HEK293 (cell line): ENCODE measurements at regions not wholly inside any gene's neighbourhood (a gene's known extent, or its start where the extent isn't known, plus 50 kb on each side); places are given as distances from the start of the nearest gene placed in this dataset.

ENCODE experiments used
- CTCF ChIA-PET: fragments of 350-600 bp; formaldehyde crosslinking; extraction: SDS; loops from one replicate; lab custom pipeline; 2021; ENCODE audit warnings: antibody characterized with exemption; lab: Yijun Ruan, JAX
- POLR2A ChIA-PET: fragments of 300-600 bp; formaldehyde crosslinking; extraction: SDS; loops from one replicate; lab custom pipeline; 2020; ENCODE audit warnings: antibody characterized with exemption, inconsistent platforms; lab: Yijun Ruan, JAX
- H3K27ac ChIP-seq: fragments of 200-500 bp; sonication (Bioruptor generic); 2 replicates; pipeline ENCODE4 v1.5.1; 2014; ENCODE audit warnings: low read depth, low read length, control low read depth, inconsistent platforms; ENCODE audit errors: extremely low read depth
- H3K36me3 ChIP-seq, 2 experiments: fragments of 200-500 bp in 1 of 2; sonication (Bioruptor generic) in 1 of 2; 1 replicate in 1 of 2; 2 replicates in 1 of 2; pipeline ENCODE4 v1.5.1; 2014 to 2017; ENCODE audit warnings: inconsistent platforms in 2 of 2, low read length in 2 of 2; ENCODE audit not compliant: control insufficient read depth in 2 of 2, insufficient read depth in 1 of 2
- H3K4me1 ChIP-seq: fragments of 200-500 bp; sonication (Bioruptor generic); 2 replicates; pipeline ENCODE4 v1.5.1; 2014; ENCODE audit warnings: mild to moderate bottlenecking, low read length, inconsistent platforms; ENCODE audit not compliant: control insufficient read depth, insufficient read depth
- H3K4me3 ChIP-seq: 2 replicates; pipeline ENCODE4 v1.5.1; 2011; ENCODE audit warnings: low read depth, mild to moderate bottlenecking, control low read depth, low read length, moderate library complexity
- H3K9me3 ChIP-seq: fragments of 200-500 bp; sonication (Bioruptor generic); 2 replicates; pipeline ENCODE4 v1.5.1; 2014; ENCODE audit warnings: low read depth, low read length, inconsistent platforms; ENCODE audit not compliant: control insufficient read depth, insufficient read depth
- KLF1 ChIP-seq: fragments of 450-650 bp; formaldehyde crosslinking; IDR thresholded peaks from 2 replicates; pipeline ENCODE4 v1.5.1; 2016; ENCODE audit warnings: missing biosample characterization, missing genetic modification characterization
- KLF16 ChIP-seq: fragments of 450-650 bp; formaldehyde crosslinking; IDR thresholded peaks from 2 replicates; pipeline ENCODE4 v1.5.1; 2017; ENCODE audit warnings: missing biosample characterization, missing genetic modification characterization
- OSR2 ChIP-seq: fragments of 450-650 bp; formaldehyde crosslinking; IDR thresholded peaks from 2 replicates; pipeline ENCODE4 v1.5.1; 2016; ENCODE audit warnings: missing biosample characterization, missing genetic modification characterization
- SETDB1 ChIP-seq: IDR thresholded peaks from one replicate; pipeline ENCODE4 v1.6.1; 2017; ENCODE audit warnings: mild to moderate bottlenecking, low read length, moderate library complexity, mixed read lengths; ENCODE audit not compliant: insufficient read length
- TCF7L2 ChIP-seq: IDR thresholded peaks from 2 replicates; pipeline ENCODE4 v1.6.1; 2011; ENCODE audit warnings: low read depth, mild to moderate bottlenecking, inconsistent platforms, low read length, moderate library complexity, borderline replicate concordance
- ZBTB17 ChIP-seq: fragments of 450-650 bp; formaldehyde crosslinking; IDR thresholded peaks from 2 replicates; pipeline ENCODE4 v1.5.1; 2016; ENCODE audit warnings: missing biosample characterization, missing genetic modification characterization
- ZBTB20 ChIP-seq: fragments of 450-650 bp; formaldehyde crosslinking; IDR thresholded peaks from 2 replicates; pipeline ENCODE4 v1.5.1; 2016; ENCODE audit warnings: missing biosample characterization, missing genetic modification characterization
- ZBTB8A ChIP-seq: fragments of 450-650 bp; formaldehyde crosslinking; IDR thresholded peaks from 2 replicates; pipeline ENCODE4 v1.5.1; 2016; ENCODE audit warnings: missing biosample characterization, missing genetic modification characterization
- ZNF112 ChIP-seq: fragments of 450-650 bp; formaldehyde crosslinking; IDR thresholded peaks from 2 replicates; pipeline ENCODE4 v1.5.0; 2017; ENCODE audit warnings: missing biosample characterization, missing genetic modification characterization
- ZNF132 ChIP-seq: fragments of 450-650 bp; formaldehyde crosslinking; IDR thresholded peaks from 2 replicates; pipeline ENCODE4 v1.5.1; 2017; ENCODE audit warnings: missing biosample characterization, missing genetic modification characterization, borderline replicate concordance
- ZNF174 ChIP-seq: fragments of 450-650 bp; formaldehyde crosslinking; IDR thresholded peaks from 2 replicates; pipeline ENCODE4 v1.5.0; 2017; ENCODE audit warnings: missing biosample characterization, mild to moderate bottlenecking, missing genetic modification characterization
- ZNF221 ChIP-seq: fragments of 450-650 bp; formaldehyde crosslinking; IDR thresholded peaks from 2 replicates; pipeline ENCODE4 v1.5.1; 2017; ENCODE audit warnings: missing biosample characterization, missing genetic modification characterization, borderline replicate concordance
- ZNF223 ChIP-seq: fragments of 450-650 bp; formaldehyde crosslinking; IDR thresholded peaks from 2 replicates; pipeline ENCODE4 v1.5.1; 2016; ENCODE audit warnings: missing biosample characterization, missing genetic modification characterization
- ZNF239 ChIP-seq: fragments of 450-650 bp; formaldehyde crosslinking; IDR thresholded peaks from 2 replicates; pipeline ENCODE4 v1.5.1; 2016; ENCODE audit warnings: missing biosample characterization, missing genetic modification characterization
- ZNF248 ChIP-seq: fragments of 450-650 bp; formaldehyde crosslinking; IDR thresholded peaks from 2 replicates; pipeline ENCODE4 v1.5.1; 2017; ENCODE audit warnings: missing biosample characterization, missing genetic modification characterization
- ZNF311 ChIP-seq: fragments of 450-650 bp; formaldehyde crosslinking; IDR thresholded peaks from 2 replicates; pipeline ENCODE4 v1.5.1; 2017; ENCODE audit warnings: missing biosample characterization, missing genetic modification characterization, borderline replicate concordance
- ZNF350 ChIP-seq: fragments of 450-650 bp; formaldehyde crosslinking; IDR thresholded peaks from 2 replicates; pipeline ENCODE4 v1.5.0; 2017; ENCODE audit warnings: missing biosample characterization, mild to moderate bottlenecking, missing genetic modification characterization
- ZNF398 ChIP-seq: fragments of 450-650 bp; formaldehyde crosslinking; IDR thresholded peaks from 2 replicates; pipeline ENCODE4 v1.5.1; 2017; ENCODE audit warnings: missing biosample characterization, missing genetic modification characterization
- ZNF426 ChIP-seq: fragments of 450-650 bp; formaldehyde crosslinking; IDR thresholded peaks from 2 replicates; pipeline ENCODE4 v1.5.1; 2017; ENCODE audit warnings: missing biosample characterization, missing genetic modification characterization, mild to moderate bottlenecking, inconsistent platforms, moderate library complexity
- ZNF544 ChIP-seq: fragments of 450-650 bp; formaldehyde crosslinking; IDR thresholded peaks from 2 replicates; pipeline ENCODE4 v1.5.0; 2017; ENCODE audit warnings: missing biosample characterization, missing genetic modification characterization
- ZNF580 ChIP-seq: fragments of 450-650 bp; formaldehyde crosslinking; IDR thresholded peaks from 2 replicates; pipeline ENCODE4 v1.5.1; 2016; ENCODE audit warnings: missing biosample characterization, missing genetic modification characterization
- ZNF645 ChIP-seq: fragments of 450-650 bp; formaldehyde crosslinking; IDR thresholded peaks from 2 replicates; pipeline ENCODE4; 2016; ENCODE audit warnings: missing biosample characterization, missing genetic modification characterization
- ZNF785 ChIP-seq: fragments of 450-650 bp; formaldehyde crosslinking; IDR thresholded peaks from 2 replicates; pipeline ENCODE4 v1.5.1; 2016; ENCODE audit warnings: missing biosample characterization, missing genetic modification characterization
- ZNF791 ChIP-seq: fragments of 450-650 bp; formaldehyde crosslinking; IDR thresholded peaks from 2 replicates; pipeline ENCODE4 v1.5.1; 2016; ENCODE audit warnings: missing biosample characterization, missing genetic modification characterization
- ZNF843 ChIP-seq: fragments of 450-650 bp; formaldehyde crosslinking; IDR thresholded peaks from 2 replicates; pipeline ENCODE4 v1.5.1; 2016; ENCODE audit warnings: missing biosample characterization, missing genetic modification characterization
- TF ChIP-seq, protein P1 (sequence below): fragments of 450-650 bp; formaldehyde crosslinking; IDR thresholded peaks from 2 replicates; pipeline ENCODE4 v1.5.1; 2016; ENCODE audit warnings: missing biosample characterization, missing genetic modification characterization, borderline replicate concordance

- TF ChIP-seq ZBTB20, result no peak
Measured at GRCh38 chrX:42248226-42248625, 324.9 kb upstream of the CASK start (continued).

DNA sequence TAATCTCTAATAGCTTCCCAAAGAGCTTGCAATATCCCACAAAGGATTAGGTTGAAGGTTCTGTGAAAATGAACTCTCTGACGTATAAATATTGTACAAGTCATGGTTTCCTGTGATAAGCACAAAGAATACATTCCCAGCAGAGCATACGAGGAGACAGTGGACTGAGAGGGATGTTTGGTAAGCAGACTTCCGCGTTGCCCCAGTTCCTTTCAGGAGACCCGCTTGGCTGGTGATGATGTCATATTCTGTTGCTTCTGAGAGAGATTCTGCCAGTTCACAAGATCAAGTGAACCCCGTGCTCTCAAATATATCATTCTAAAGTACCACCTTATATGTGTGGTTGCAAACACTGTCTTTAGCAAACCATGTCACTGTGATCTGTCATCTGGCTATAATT is 323.9 kb upstream of the CASK start:
- TF ChIP-seq ZNF843 (tag by site-specific recombination) (no peak), ZNF791 (tag by site-specific recombination) (no peak), ZNF132 (no peak), ZNF426 (tag by site-specific recombination) (no peak), ZNF112 (tag by site-specific recombination) (no peak), ZNF174 (tag by site-specific recombination) (no peak), ZNF350 (tag by site-specific recombination) (no peak), ZNF398 (tag by site-specific recombination) (no peak), KLF16 (tag by site-specific recombination) (no peak), SETDB1 (no peak)
- CTCF ChIA-PET, result no interaction called here
- Histone ChIP-seq H3K36me3 (no peaks in the 10 kb centered on the region), H3K4me1 (no peaks in the 10 kb centered on the region), H3K9me3 (no peaks in the 10 kb centered on the region), H3K4me3 (no peak overlapping the region), H3K27ac (no peak overlapping the region)
- POLR2A ChIA-PET, result no interaction called here

DNA sequence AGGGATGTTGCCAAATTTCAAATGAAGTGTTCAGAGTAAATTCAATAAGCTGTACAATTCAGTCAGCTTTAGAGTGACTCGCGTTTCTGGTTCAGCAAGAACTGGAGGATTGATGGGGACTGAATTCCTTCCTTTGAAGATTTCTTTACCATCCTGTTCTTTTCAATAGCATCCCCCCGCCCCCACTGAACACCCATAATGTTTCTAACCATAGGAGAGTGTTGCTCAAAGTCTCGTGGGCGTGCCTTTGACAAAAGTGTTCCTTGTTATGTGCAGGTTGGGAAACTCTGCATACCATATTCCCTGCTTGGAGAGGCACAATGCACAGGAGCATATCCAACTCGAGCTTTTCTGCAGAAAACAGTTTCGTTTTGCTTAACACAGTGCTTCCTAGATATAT is 323.5 kb upstream of the CASK start:
- ChIA-PET POLR2A (no interaction called here), CTCF (no interaction called here)
- no peaks in the 10 kb centered on the region for H3K9me3 ChIP-seq
- H3K4me1 ChIP-seq, result no peaks in the 10 kb centered on the region
- no peak overlapping the region for H3K4me3 ChIP-seq
- H3K36me3 ChIP-seq, result no peaks in the 10 kb centered on the region
- TF ChIP-seq ZBTB8A (tag by site-specific recombination) (no peak), OSR2 (no peak), KLF1 (tag by site-specific recombination) (no peak), ZNF544 (tag by site-specific recombination) (no peak), ZNF221 (no peak), ZNF426 (tag by site-specific recombination) (no peak), ZNF248 (tag by site-specific recombination) (no peak), TCF7L2 (no peak), ZNF239 (tag by site-specific recombination) (no peak), ZNF580 (tag by site-specific recombination) (no peak)
- no peak overlapping the region for H3K27ac ChIP-seq

- TF ChIP-seq ZNF785, result no peak
- TF ChIP-seq, protein P1, sequence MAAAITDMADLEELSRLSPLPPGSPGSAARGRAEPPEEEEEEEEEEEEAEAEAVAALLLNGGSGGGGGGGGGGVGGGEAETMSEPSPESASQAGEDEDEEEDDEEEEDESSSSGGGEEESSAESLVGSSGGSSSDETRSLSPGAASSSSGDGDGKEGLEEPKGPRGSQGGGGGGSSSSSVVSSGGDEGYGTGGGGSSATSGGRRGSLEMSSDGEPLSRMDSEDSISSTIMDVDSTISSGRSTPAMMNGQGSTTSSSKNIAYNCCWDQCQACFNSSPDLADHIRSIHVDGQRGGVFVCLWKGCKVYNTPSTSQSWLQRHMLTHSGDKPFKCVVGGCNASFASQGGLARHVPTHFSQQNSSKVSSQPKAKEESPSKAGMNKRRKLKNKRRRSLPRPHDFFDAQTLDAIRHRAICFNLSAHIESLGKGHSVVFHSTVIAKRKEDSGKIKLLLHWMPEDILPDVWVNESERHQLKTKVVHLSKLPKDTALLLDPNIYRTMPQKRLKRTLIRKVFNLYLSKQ, result no peak
- no peak for TF ChIP-seq ZBTB17 (tag by site-specific recombination)
- no peak for TF ChIP-seq ZNF311
- no peak for TF ChIP-seq ZNF223 (tag by site-specific recombination)
- no peak for TF ChIP-seq ZNF645 (tag by site-specific recombination)
- TF ChIP-seq ZNF843 (tag by site-specific recombination), result no peak
- Histone ChIP-seq H3K27ac (no peak overlapping the region), H3K4me1 (no peaks in the 10 kb centered on the region), H3K4me3 (no peak overlapping the region), H3K36me3 (no peaks in the 10 kb centered on the region), H3K9me3 (no peaks in the 10 kb centered on the region)
- CTCF ChIA-PET, result no interaction called here
- POLR2A ChIA-PET, result no interaction called here
Measured at GRCh38 chrX:42242004-42242403, 318.6 kb upstream of the CASK start.
